NCI-H128 (cell line): ENCODE measurements at regions not wholly inside any gene's neighbourhood (a gene's known extent, or its start where the extent isn't known, plus 50 kb on each side); places are given as distances from the start of the nearest gene placed in this dataset.

ENCODE experiments used
- DNase-seq: peaks from one replicate; lab custom pipeline; 2025; ENCODE audit not compliant: unreplicated experiment; lab: John Stamatoyannopoulos, UW

DNA sequence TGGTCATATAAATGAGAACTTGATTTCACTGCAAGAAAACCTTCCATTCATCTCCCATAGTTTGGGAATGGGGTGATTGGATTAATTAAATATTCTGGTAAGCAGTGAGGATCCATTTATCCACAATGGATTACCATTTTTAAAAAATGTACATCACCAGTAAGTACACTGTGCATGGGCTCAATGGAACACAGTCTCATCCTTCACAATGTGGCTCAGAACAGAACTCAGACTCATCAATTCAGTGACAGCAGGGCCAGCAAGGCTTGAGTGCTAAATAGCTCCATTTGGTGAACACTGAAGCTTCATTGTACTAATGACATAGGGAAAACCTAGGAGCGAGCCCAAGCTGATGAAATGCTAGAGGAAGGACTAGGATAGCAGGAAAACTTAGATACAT is 223.8 kb downstream of the CMPK2 start:
- DNase-seq = no peak

DNA sequence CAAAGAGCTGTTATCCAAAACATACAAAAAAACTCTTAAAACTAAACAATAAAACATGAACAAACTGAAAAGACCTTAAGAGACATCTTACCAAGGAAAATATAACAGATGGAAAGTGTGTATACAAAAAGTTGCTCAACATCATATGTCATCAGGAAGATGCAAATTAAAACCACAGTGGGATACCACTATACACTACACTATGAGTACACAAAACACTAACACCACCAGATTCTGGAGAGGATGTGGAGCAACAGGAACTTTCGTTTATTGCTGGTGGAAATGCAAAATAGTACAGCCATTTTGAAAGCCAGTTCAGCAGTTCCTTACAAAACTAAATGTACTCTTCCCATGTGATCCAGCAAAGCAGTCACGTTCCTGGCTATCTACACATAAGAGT is 221.4 kb downstream of the CMPK2 start:
- no peak for DNase-seq

DNA sequence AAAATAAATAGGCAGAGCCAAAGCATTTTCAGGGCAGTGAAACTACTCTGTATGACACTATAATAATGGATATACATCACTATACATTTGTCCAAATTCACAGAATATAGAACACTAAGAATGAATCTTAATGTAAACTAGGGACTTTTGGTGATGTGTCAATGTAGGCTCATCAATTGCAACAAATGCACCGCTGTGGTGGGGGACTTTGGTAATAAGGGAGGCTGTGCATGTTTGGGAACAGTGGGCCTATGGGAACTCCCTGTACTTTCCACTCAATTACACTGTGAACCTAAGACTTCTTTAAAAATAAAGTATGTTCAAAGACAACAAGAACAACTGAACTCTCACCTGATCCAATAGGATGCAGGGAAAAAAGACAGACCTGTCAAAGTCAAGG is 220.7 kb downstream of the CMPK2 start:
- no peak for DNase-seq

- no peak for DNase-seq
Measured at GRCh38 chr2:6645672-6646071, 220.0 kb downstream of the CMPK2 start.

- DNase-seq = no peak
Measured at GRCh38 chr2:6647046-6647445, 218.7 kb downstream of the CMPK2 start.

DNA sequence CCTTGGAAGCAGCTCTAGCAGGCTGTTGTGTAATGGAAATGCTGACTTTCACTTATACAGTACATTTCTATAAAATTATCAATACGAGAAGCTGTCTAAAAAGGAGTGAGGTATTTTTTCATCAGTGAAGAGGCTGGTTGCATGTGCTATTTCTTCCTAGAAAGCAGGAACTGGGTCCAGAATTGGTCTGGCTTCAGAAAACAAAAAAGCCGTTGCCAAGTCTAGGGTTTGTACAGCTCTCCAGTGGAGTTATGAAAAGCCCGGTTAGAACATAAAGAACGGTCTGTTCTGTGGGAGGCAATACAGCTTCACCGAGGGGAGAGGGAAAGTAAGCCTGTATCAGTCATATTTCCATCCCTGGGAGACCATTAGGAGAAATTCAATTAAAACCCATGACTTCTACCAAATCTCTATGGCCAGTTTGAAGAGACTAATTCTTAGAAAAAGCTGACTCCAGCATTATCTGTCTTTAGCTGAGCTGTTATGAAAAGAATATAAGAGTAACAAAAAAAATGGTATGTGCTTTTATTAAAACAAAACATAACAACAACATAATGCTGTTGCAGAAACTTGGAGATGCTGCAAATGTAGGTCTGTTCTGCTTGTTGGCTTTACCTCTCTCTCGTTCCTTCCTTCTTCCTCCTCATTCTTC is 217.0 kb downstream of the CMPK2 start:
- DNase-seq = no peak

DNA sequence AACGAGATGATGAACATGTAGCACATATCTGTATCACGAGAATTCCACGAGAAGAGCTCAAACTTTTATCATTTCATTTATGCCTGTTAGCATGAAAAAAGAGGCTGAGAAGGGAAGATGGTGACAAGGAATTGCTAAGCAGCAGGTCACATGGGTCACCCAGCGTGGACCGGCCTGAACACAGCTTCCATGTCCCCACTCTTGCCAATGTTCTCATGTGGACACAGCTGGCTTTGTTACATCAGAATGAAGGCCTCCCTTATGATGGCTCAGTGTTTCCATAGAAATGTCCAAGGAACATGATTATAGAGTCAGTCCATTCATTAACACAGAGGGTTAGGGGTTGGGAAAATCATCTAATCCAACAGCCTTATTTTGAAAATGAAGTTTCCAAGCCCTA is 215.4 kb downstream of the CMPK2 start:
- DNase-seq = no peak

- DNase-seq = no peak
Measured at GRCh38 chr2:6652251-6652650, 213.5 kb downstream of the CMPK2 start.

DNA sequence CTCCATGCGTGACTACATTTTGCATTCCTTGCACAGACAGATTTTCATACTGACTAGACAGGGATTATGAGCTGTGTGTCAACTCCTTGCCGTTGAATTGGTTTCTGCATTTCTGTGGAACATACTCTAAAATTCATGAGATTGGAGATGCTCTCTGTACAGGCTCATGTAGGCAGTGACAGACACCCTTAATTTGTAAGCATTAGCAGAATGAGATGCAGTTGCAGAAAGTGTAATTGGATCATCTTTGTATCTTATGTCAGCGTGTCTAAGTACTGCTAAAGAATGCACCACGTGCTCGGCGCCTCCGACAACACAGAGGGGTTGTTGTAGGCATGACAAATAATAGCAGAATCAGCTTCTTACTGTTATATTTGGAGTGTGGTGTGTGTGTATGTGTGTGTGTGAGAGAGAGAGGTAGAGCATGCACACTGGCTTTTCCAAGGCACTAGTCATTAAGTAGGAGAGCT is 212.4 kb downstream of the CMPK2 start:
- DNase-seq = no peak

GRCh38 chr2:6654279-6654678 is 211.4 kb downstream of the CMPK2 start:
- no peak for DNase-seq

DNA sequence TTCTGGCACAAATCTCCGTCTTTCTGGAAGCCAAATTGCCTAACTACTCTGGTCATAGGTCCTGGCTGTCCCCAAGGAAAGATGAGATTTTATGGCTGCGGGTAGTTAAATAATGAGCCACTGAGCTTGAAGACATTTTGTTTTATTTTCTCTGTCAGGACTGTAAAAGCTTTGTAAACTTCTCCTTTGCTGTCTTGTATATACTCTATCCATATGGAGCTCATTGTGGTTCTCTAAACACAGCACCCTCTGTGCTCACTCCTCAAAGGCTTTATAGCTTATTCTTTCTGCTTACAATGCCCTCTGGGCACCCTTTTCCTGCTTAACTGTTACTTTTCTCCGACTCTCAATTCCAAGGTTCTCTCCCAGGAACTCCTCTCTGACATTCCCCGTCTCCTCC is 209.1 kb downstream of the CMPK2 start:
- DNase-seq = no peak

- no peak for DNase-seq
Measured at GRCh38 chr2:6657136-6657535, 208.6 kb downstream of the CMPK2 start.

- DNase-seq = no peak
Measured at GRCh38 chr2:6657855-6658254, 207.9 kb downstream of the CMPK2 start.

- no peak for DNase-seq
Measured at GRCh38 chr2:6664332-6665061, 201.2 kb downstream of the CMPK2 start.

DNA sequence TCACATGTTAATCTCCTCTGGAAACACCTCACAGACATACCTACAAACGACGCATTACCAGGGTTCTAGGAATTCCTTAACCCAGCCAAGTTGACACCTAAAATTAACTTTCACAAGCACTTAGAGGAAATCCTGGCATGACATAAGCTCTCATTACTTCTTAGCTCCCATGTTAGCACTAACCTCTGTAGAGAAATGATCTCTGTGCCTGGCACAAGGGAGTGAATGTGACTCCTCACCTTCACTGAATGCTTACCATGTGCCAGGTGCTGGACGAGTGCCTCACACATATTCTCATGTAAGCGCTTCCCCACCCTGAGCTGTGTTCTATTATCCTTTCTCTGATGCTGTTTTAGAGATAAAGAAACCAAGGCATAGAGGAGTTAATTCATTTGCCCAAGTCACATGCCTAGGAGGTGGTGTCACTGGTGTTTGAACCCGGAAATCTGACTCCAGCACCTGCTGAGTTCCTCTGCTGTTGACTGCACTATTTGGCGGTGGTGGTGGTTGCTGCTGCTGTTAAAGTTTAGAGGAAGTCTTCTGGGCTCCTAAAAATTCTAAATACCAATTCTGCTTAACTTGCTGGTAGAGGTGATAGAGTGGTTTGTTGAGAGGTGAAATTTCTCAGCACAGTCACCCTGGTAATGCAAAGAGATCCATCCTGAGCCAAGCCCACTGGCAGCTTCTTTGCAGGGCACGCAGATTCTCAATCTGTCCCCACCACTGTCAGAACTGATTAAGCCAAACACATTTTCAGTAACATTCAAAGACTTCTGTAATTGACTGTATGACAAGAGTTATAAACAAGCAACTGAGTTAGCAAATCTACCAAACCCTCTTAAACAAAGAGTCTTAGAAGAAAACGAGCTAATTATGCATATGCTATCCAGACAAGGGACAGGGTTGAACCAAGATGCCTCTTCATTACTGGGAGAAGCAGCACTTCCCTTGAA is 200.3 kb downstream of the CMPK2 start:
- no peak for DNase-seq

DNA sequence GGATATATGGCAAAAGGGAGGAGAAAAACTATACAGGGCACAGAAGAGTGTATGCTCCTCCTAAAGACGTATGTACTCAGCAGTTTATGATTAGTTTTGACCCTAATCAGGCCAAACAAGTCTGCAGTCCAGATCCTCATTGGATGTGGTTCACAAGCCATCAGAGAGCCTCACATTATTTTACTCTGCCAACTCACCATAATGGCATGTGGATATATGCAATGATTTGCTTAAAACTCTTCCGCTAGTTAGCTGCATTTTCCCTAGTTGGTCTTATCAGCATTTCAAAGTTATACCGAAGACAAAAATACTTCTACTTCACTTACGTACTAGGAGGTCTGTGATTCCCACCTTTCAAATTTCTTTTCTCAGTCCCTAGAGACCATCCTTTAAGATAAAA is 198.4 kb downstream of the CMPK2 start:
- no peak for DNase-seq

GRCh38 chr2:6671913-6672312 is 193.8 kb downstream of the CMPK2 start:
- no peak for DNase-seq

GRCh38 chr2:6674381-6674780 is 191.3 kb downstream of the CMPK2 start:
- no peak for DNase-seq

- no peak for DNase-seq
Measured at GRCh38 chr2:6675791-6676190, 189.9 kb downstream of the CMPK2 start.

DNA sequence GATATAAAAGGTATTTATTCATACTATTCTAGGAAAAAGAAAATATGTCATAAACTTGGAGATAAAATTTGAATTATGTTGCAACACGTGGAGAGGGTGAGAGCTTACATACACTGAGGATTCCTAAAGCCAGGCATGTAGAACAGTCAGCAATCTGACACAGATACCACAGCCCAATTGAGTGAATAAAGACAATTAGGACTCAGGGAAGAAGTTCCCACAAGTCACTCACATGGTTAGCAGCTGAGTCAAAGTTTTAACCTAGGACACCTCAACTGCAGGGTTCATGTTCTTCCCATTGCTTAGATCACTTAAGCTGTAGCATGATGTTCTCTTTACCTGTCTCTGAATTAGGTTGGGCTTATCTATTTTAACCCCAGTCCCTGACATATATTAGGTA is 189.5 kb downstream of the CMPK2 start:
- no peak for DNase-seq

GRCh38 chr2:6676776-6677175 is 188.9 kb downstream of the CMPK2 start:
- no peak for DNase-seq

DNA sequence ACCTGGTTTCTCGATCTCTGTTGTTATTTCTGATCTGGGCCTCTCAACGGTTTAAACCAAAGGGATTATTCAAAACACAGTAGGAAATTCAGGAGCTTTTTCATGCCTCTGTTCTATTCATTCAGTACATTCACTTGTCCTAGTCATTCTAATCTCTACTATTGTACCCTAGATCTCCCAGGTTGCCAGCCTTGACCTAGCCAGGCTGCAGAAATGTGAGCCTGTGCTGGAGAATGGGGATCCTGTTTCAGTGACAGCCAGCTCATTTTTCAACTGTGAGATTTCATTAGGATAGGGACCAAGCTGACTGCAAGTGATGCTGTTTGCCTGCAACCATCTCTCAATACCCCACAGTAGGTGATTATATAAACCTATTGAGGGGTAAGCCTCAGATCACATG is 186.2 kb downstream of the CMPK2 start:
- DNase-seq = no peak
